ENCODE measurements at regions not wholly inside any gene's neighbourhood (a gene's known extent, or its start where the extent isn't known, plus 50 kb on each side); places are given as distances from the start of the nearest gene placed in this dataset.

GRCh38 chr14:23899788-23900187 lies 53.8 kb upstream of the DHRS4 start:
- H3K27ac Mint-ChIP-seq (ENCODE audit: unreplicated experiment): no peak overlapping the region
- H3K36me3 Mint-ChIP-seq (ENCODE audit: unreplicated experiment): peaks cover 9% of the 10 kb centered on the region
- TF ChIP-seq CTCF (IDR thresholded peaks at IDR 0.05; ENCODE audit: partially characterized antibody, unreplicated experiment): no peak
- DNase-seq: no peak
- H3K4me3 Mint-ChIP-seq (ENCODE audit: unreplicated experiment): no peak overlapping the region
- no peaks in the 10 kb centered on the region for H3K4me1 Mint-ChIP-seq (ENCODE audit: low read depth, unreplicated experiment)
- H3K9me3 Mint-ChIP-seq (ENCODE audit: unreplicated experiment): peaks cover 3% of the 10 kb centered on the region
- H3K27me3 Mint-ChIP-seq (ENCODE audit: unreplicated experiment): peaks cover 4% of the 10 kb centered on the region

GRCh38 chr14:23903442-23903841 lies 50.1 kb upstream of the DHRS4 start:
- H3K4me1 Mint-ChIP-seq (ENCODE audit: low read depth, unreplicated experiment): no peaks in the 10 kb centered on the region
- no peak for TF ChIP-seq CTCF (IDR thresholded peaks at IDR 0.05; ENCODE audit: partially characterized antibody, unreplicated experiment)
- no peak for DNase-seq
- no peaks in the 10 kb centered on the region for H3K27me3 Mint-ChIP-seq (ENCODE audit: unreplicated experiment)
- H3K27ac Mint-ChIP-seq (ENCODE audit: unreplicated experiment): no peak overlapping the region
- H3K4me3 Mint-ChIP-seq (ENCODE audit: unreplicated experiment): no peak overlapping the region
- H3K36me3 Mint-ChIP-seq (ENCODE audit: unreplicated experiment): peaks cover 4% of the 10 kb centered on the region
- H3K9me3 Mint-ChIP-seq (ENCODE audit: unreplicated experiment): peaks cover 2% of the 10 kb centered on the region
